GM18951 (cell line): ENCODE measurements at regions not wholly inside any gene's neighbourhood (a gene's known extent, or its start where the extent isn't known, plus 50 kb on each side); places are given as distances from the start of the nearest gene placed in this dataset.

Experiments used
- POLR2A ChIP-seq: IDR thresholded peaks from 4 replicates; pipeline ENCODE4 v1.6.1; 2011; ENCODE audit warnings: mild to moderate bottlenecking; ENCODE audit not compliant: insufficient read length, insufficient read depth; ENCODE audit errors: extremely low read depth
- in situ Hi-C: fragments of 300-500 bp; cut with MboI; formaldehyde crosslinking; loops from one replicate; pipeline ENCODE4 v1.12.0; 2022; ENCODE audit warnings: low sequenced_read_pairs, mixed read lengths, inconsistent platforms; ENCODE audit not compliant: unreplicated experiment

DNA sequence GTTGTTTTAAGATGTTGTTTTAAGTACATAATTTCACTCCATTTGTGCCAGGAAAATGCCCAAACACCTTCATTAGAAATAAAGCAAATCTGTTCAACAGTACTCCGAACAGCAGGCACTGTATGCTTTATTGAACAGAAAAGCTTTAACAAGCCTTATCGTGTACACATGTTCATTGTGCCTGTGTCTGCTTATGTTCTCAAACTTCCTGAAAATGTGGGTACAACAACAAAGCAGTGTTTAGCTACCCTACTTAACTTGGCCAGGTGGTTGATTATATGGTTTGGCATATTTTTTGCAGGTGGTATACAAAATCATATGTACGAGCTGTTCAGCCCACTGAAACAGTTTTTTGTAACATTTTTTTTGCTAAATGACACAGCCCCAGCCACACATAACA, 718.0 kb downstream of the DACH1 start:
- in situ Hi-C loops: no loop called here
- no peak for TF ChIP-seq POLR2A

DNA sequence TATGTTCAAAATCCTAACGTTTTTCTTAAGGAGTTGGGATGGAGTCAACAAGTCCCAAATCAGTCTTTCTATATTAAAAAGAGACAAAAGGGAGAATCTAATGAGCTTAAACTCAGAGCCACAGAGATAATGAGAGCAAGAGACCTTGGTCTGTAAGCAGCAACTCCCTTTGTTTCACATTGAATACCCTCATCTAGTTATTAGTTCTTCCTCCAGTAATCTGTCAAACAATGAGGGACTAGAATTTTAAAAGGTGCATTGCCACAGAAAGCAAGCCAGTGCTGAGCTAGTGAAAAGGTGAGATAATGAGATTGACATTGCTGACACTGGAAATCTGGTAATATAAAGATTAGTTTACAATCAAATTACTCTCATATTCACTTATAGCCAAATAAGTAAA, 718.6 kb downstream of the DACH1 start:
- TF ChIP-seq POLR2A: no peak
- in situ Hi-C loops: no loop called here

DNA sequence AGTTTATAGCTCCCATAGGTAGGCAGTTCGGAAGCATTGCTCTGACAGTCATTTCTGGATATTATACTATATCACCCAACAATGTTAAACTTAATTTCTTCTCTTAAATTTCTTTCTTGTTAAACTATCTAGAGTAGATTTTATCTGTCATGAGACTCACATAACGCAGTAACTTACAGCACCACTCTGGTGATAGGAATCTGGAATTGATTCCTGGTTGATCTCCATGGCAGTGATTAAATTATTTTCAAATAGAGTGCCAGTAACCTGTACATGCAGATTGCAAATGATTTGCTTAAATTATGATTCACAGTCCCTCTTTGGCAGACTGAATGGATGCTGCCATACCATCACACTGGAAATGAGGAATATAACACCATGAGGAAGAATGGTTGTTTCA, 722.1 kb downstream of the DACH1 start:
- TF ChIP-seq POLR2A: no peak
- in situ Hi-C loops: no loop called here

DNA sequence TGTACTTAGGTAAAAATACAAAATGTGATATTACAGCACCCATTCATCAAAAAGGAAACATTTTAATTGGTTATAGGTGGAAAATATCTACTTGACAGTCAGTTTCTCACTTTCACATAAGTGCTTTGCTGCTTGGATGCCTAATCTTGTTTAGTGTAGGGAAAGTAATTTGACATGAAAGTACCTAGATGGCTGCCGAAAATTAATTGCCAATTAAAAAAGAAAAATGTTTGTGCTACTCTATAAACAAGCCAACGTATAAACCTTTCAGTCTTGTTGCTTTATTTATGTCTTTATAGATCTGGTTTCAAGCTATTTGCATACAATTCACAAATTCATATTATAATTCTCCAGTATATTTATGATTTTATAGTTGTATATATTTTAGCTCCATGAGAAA, 729.9 kb downstream of the DACH1 start:
- in situ Hi-C loops: no loop called here
- no peak for TF ChIP-seq POLR2A

DNA sequence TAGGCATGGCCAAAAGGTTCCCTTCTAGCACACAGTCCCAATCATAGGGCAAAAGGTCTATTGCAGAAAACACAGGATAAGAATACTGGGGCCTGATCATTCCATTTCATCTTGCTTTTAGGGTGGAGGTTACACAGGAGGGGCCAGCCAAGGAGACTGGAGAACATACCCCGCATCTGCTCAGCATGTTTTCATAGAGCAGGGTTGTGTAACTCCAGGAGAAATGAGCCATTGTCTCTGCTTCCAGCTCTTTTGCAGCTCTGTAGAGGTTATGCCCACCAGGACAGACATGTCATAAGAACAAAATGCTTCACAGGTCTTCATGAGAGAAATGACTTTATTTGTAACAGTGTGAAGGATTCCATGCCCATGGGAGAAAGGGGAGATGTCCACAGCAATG, 742.8 kb downstream of the DACH1 start:
- TF ChIP-seq POLR2A: no peak
- in situ Hi-C loops: no loop called here

DNA sequence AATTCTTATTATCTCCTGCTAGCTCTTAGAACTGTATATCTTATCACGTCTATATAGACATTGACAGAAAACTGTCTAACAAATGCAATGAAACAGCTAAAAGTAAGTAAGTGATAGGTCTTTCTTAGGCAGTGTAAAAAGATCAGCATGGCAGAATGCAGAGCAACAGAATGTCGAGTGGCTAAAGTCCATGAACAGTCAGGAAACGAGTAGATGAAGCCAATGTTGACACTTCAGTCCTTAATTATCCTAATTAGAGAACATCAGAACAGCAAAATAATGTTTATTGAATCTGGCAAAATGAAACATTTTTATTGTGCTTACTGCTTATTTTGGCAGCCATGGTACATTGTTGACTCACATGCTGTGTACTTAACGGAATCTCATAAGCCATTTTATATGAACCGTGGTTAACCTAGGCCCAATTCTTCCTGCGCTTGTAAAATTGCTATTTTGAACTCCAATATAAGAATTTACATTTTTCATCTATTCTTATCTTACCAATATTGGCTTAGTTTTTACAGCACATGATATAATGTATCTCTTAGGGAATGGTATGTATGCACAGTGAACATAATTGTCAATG, 748.1 kb downstream of the DACH1 start:
- in situ Hi-C loops: no loop called here

DNA sequence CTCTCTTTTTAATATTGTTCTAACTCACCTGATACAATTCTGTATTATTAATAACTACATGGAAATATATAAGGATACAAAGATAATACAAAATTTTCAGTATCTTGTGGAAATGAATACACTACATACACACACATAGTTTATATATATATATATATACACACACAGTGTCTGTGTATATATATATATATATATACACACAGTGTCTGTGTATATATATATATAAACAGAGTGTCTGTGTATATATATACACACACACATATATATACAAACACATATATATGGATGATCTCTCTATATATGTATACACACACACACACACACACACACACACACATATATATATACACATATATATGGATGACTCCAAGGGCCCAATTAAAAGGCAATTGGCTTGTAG, 749.1 kb downstream of the DACH1 start:
- no peak for TF ChIP-seq POLR2A
- in situ Hi-C loops: no loop called here

More for the DNA sequence above, 748.1 kb downstream of the DACH1 start:
- TF ChIP-seq POLR2A: no peak

DNA sequence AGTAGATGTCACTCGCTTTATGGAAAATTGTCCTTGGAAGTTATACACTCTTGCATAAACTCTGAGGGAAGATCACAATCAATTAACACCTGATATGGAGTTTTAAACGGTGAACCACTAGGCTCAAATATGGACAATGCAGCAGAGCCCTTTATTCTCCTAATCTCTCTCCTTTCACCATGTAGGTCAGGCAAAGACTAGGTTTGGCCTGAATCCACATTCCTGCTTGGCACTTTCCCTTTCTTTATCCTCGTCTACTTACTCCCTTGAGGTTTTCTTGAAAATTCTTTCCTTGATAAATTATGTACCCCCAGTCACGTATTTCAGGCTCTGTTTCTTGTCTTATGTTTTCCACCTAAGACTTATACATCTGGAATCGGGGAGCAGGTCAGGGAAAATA, 751.7 kb downstream of the DACH1 start:
- TF ChIP-seq POLR2A: no peak

DNA sequence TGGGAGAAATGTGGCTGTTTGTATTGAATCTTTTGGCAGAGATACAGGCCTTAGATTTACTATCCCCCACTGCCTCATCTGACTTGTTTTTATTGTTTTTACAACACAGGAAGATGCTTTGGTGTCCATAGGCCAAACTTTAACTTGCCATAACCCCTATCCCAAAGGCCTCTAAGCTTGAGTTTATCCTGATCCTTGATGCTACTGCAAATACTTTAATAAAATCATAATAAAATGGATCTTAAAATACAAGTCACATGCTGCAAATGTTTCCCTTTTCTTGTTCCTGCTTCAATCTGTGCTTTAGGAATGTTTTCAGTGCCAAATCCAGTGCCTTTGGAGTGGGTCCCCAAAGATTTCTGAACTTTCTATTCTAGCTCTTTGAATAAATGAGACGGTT, 770.6 kb downstream of the DACH1 start:
- in situ Hi-C loops: no loop called here
- no peak for TF ChIP-seq POLR2A

More for the DNA sequence above, 751.7 kb downstream of the DACH1 start:
- in situ Hi-C loops: no loop called here

DNA sequence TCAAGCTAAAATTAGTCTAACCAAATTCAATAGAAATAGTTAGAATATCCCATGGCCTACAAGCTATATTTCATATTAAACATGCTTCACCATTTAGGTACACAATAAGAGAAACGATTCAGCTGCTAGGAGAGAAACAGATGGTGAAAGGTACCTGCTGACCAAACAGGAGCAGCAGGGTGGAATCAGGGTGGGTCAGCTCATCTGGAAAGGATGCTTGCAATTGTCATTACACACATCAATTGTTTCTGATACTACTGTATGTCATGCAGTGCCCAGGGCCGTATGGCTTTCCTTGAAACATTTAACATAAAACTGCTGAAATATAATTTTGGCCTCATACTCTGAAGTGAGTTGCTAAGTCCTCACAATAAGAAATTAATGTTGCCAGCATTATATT, 776.0 kb downstream of the DACH1 start:
- TF ChIP-seq POLR2A: no peak
- in situ Hi-C loops: no loop called here

DNA sequence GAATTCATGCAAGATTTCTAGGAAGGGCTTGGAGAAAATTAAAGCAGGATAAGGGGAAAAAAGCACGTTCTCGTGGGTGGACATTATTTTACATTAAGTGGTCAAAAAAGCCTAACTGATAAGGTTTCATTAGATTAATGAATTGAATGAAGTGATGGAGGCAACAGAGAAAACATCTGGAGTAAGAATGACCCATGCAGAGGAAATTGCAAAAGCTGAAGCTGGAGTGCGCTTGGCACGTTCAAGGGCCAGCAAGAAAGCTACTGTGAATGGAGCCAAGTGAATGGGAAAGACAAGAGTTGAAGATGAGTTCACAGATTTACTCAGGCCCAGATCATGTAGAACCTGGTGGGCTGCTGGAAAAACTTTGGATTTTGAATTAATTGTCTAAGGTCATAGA, 777.9 kb downstream of the DACH1 start:
- in situ Hi-C loops: no loop called here
- no peak for TF ChIP-seq POLR2A

DNA sequence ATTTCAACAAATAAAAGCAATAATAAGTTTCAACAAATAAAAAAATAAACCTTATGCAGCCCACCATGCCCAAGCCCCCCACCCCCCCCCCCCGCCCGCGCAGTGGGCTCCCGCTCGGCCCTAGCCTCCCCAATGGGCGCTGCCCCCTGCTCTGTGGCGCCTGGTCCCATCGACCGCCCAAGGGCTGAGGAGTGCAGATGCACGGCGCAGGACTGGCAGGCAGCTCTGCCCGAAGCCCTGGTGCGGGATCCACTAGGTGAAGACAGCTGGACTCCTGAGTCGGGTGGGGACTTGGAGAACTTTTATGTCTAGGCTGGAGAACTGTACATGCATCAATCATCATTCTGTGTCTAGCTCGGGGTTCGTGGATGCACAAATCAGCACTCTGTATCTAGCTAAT, 779.6 kb downstream of the DACH1 start:
- in situ Hi-C loops: no loop called here
- TF ChIP-seq POLR2A: no peak

DNA sequence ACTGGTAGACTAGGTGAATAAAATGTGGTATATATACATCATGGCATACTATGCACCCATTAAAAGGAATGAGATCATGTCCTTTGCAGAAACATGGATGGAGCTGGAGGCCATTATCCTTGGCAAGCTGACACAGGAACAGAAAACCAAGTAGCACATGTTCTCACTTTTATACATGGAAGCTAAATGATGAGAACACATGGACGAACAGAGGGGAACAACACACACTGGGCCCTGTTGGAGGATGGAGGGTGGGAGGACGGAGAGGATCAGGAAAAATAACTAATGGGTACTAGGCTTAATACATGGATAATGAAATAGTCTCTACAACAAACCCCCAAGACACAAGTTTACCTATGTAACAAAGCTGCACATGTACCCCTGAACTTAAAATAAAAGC, 780.0 kb downstream of the DACH1 start:
- in situ Hi-C loops: no loop called here
- TF ChIP-seq POLR2A: no peak

DNA sequence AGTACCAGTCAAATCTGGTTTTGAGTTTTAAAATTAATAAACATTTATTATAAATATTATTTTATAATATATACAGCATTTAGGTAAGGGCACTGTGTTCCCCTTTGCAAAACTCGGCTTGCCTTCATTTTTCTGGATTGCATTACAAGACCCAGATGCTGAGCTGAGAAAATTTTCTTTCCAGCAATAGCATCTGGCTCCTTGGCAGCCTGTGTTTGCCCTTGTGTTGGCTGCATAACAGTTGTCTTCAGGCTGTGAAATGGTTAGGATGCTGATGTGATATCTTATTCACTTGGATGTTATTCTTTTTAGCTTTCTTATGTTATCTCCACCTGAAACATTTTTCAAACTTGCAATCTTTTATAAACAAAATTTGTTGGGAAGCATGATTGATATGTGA, 784.4 kb downstream of the DACH1 start:
- in situ Hi-C loops: no loop called here
- no peak for TF ChIP-seq POLR2A

DNA sequence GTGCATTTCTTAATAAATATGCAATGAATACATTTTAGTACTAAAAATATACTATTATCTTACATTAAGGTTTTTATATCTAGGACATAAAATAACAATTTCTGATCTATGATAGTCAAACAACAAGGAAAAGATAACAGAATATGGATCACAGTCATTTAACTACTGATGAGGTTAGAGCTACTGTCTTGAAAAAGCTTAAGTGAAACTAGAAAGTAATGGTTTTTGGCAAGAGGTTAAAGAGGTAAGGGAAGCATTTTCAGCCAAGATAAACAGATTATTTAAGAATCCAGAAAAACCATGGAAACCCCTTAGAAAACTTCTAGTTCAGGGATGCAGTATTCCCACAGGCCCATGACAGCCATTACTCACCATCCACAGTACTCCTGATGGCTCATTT, 787.4 kb downstream of the DACH1 start:
- no peak for TF ChIP-seq POLR2A
- in situ Hi-C loops: no loop called here
